ENCODE measurements at regions not wholly inside any gene's neighbourhood (a gene's known extent, or its start where the extent isn't known, plus 50 kb on each side); places are given as distances from the start of the nearest gene placed in this dataset.

GRCh38 chr3:153944084-153944483 lies 177.1 kb upstream of the ARHGEF26 start:
- Mint-ChIP-seq H3K9me3 (ENCODE audit: insufficient read depth) (no peaks in the 10 kb centered on the region), H3K4me1 (ENCODE audit: low read depth) (no peaks in the 10 kb centered on the region), H3K36me3 (ENCODE audit: low read depth) (no peaks in the 10 kb centered on the region), H3K4me3 (no peak overlapping the region), H3K27ac (no peak overlapping the region), H3K27me3 (ENCODE audit: low read depth) (no peaks in the 10 kb centered on the region)
- ATAC-seq (no peak), DNase-seq (no peak)
- ChIA-PET POLR2A (no interaction called here), CTCF (no interaction called here)

GRCh38 chr3:153951276-153951675 lies 169.9 kb upstream of the ARHGEF26 start:
- H3K4me3 Mint-ChIP-seq = no peak overlapping the region
- no peak overlapping the region for H3K27ac Mint-ChIP-seq
- CTCF ChIA-PET = no interaction called here
- no peaks in the 10 kb centered on the region for H3K9me3 Mint-ChIP-seq (ENCODE audit: insufficient read depth)
- POLR2A ChIA-PET = no interaction called here
- H3K27me3 Mint-ChIP-seq (ENCODE audit: low read depth) = no peaks in the 10 kb centered on the region
- DNase-seq (no peak), ATAC-seq (no peak)
- H3K4me1 Mint-ChIP-seq (ENCODE audit: low read depth) = no peaks in the 10 kb centered on the region
- no peaks in the 10 kb centered on the region for H3K36me3 Mint-ChIP-seq (ENCODE audit: low read depth)

GRCh38 chr3:153952091-153952490 lies 169.1 kb upstream of the ARHGEF26 start:
- no peaks in the 10 kb centered on the region for H3K27me3 Mint-ChIP-seq (ENCODE audit: low read depth)
- no peaks in the 10 kb centered on the region for H3K36me3 Mint-ChIP-seq (ENCODE audit: low read depth)
- H3K4me3 Mint-ChIP-seq = no peak overlapping the region
- no peaks in the 10 kb centered on the region for H3K4me1 Mint-ChIP-seq (ENCODE audit: low read depth)
- CTCF ChIA-PET = no interaction called here
- POLR2A ChIA-PET = no interaction called here
- no peak for DNase-seq
- H3K9me3 Mint-ChIP-seq (ENCODE audit: insufficient read depth) = no peaks in the 10 kb centered on the region
- no peak for ATAC-seq
- no peak overlapping the region for H3K27ac Mint-ChIP-seq

- H3K27ac Mint-ChIP-seq = no peak overlapping the region
- no peaks in the 10 kb centered on the region for H3K36me3 Mint-ChIP-seq (ENCODE audit: low read depth)
- H3K27me3 Mint-ChIP-seq (ENCODE audit: low read depth) = peaks cover 2% of the 10 kb centered on the region
- no peaks in the 10 kb centered on the region for H3K4me1 Mint-ChIP-seq (ENCODE audit: low read depth)
- H3K9me3 Mint-ChIP-seq (ENCODE audit: insufficient read depth) = no peaks in the 10 kb centered on the region
- no peak overlapping the region for H3K4me3 Mint-ChIP-seq
- no peak for DNase-seq
- ChIA-PET POLR2A (no interaction called here), CTCF (no interaction called here)
- ATAC-seq = no peak
Measured at GRCh38 chr3:153956613-153957012, 164.6 kb upstream of the ARHGEF26 start.

GRCh38 chr3:153957421-153957820 lies 163.8 kb upstream of the ARHGEF26 start:
- POLR2A ChIA-PET = no interaction called here
- Mint-ChIP-seq H3K4me3 (no peak overlapping the region), H3K27ac (no peak overlapping the region), H3K9me3 (ENCODE audit: insufficient read depth) (no peaks in the 10 kb centered on the region), H3K27me3 (ENCODE audit: low read depth) (peaks cover 2% of the 10 kb centered on the region), H3K4me1 (ENCODE audit: low read depth) (no peaks in the 10 kb centered on the region), H3K36me3 (ENCODE audit: low read depth) (no peaks in the 10 kb centered on the region)
- CTCF ChIA-PET = no interaction called here
- no peak for DNase-seq
- ATAC-seq = no peak

GRCh38 chr3:153958635-153959595 lies 162.3 kb upstream of the ARHGEF26 start:
- POLR2A ChIA-PET = no interaction called here
- H3K27ac Mint-ChIP-seq = no peak overlapping the region
- H3K4me1 Mint-ChIP-seq (ENCODE audit: low read depth) = no peaks in the 10 kb centered on the region
- CTCF ChIA-PET = no interaction called here
- no peaks in the 10 kb centered on the region for H3K9me3 Mint-ChIP-seq (ENCODE audit: insufficient read depth)
- no peak overlapping the region for H3K4me3 Mint-ChIP-seq
- DNase-seq (no peak), ATAC-seq (no peak)
- no peaks in the 10 kb centered on the region for H3K36me3 Mint-ChIP-seq (ENCODE audit: low read depth)
- peaks cover 2% of the 10 kb centered on the region for H3K27me3 Mint-ChIP-seq (ENCODE audit: low read depth)

GRCh38 chr3:153960458-153961074 lies 160.6 kb upstream of the ARHGEF26 start:
- no peak overlapping the region for H3K4me3 Mint-ChIP-seq
- no peaks in the 10 kb centered on the region for H3K36me3 Mint-ChIP-seq (ENCODE audit: low read depth)
- H3K9me3 Mint-ChIP-seq (ENCODE audit: insufficient read depth) = no peaks in the 10 kb centered on the region
- no peak for DNase-seq
- ATAC-seq = no peak
- POLR2A ChIA-PET = no interaction called here
- H3K27me3 Mint-ChIP-seq (ENCODE audit: low read depth) = peaks cover 2% of the 10 kb centered on the region
- no peak overlapping the region for H3K27ac Mint-ChIP-seq
- CTCF ChIA-PET = no interaction called here
- no peaks in the 10 kb centered on the region for H3K4me1 Mint-ChIP-seq (ENCODE audit: low read depth)

- ATAC-seq (no peak), DNase-seq (no peak)
- POLR2A ChIA-PET = no interaction called here
- Mint-ChIP-seq H3K36me3 (ENCODE audit: low read depth) (no peaks in the 10 kb centered on the region), H3K27ac (no peak overlapping the region), H3K4me3 (no peak overlapping the region), H3K27me3 (ENCODE audit: low read depth) (peaks cover 2% of the 10 kb centered on the region), H3K9me3 (ENCODE audit: insufficient read depth) (no peaks in the 10 kb centered on the region), H3K4me1 (ENCODE audit: low read depth) (no peaks in the 10 kb centered on the region)
- CTCF ChIA-PET = no interaction called here
Measured at GRCh38 chr3:153961494-153961893, 159.7 kb upstream of the ARHGEF26 start.

- no peaks in the 10 kb centered on the region for H3K36me3 Mint-ChIP-seq (ENCODE audit: low read depth)
- peaks cover 2% of the 10 kb centered on the region for H3K27me3 Mint-ChIP-seq (ENCODE audit: low read depth)
- H3K4me3 Mint-ChIP-seq = no peak overlapping the region
- ChIA-PET POLR2A (no interaction called here), CTCF (no interaction called here)
- H3K9me3 Mint-ChIP-seq (ENCODE audit: insufficient read depth) = no peaks in the 10 kb centered on the region
- ATAC-seq (no peak), DNase-seq (no peak)
- no peaks in the 10 kb centered on the region for H3K4me1 Mint-ChIP-seq (ENCODE audit: low read depth)
- H3K27ac Mint-ChIP-seq = no peak overlapping the region
Measured at GRCh38 chr3:153963012-153963411, 158.2 kb upstream of the ARHGEF26 start.

GRCh38 chr3:153967260-153967659 lies 153.9 kb upstream of the ARHGEF26 start:
- ChIA-PET CTCF (no interaction called here), POLR2A (no interaction called here)
- DNase-seq (no peak), ATAC-seq (no peak)
- H3K4me1 Mint-ChIP-seq (ENCODE audit: low read depth) = no peaks in the 10 kb centered on the region
- H3K4me3 Mint-ChIP-seq = no peak overlapping the region
- no peaks in the 10 kb centered on the region for H3K36me3 Mint-ChIP-seq (ENCODE audit: low read depth)
- no peak overlapping the region for H3K27ac Mint-ChIP-seq
- H3K9me3 Mint-ChIP-seq (ENCODE audit: insufficient read depth) = no peaks in the 10 kb centered on the region
- H3K27me3 Mint-ChIP-seq (ENCODE audit: low read depth) = peaks cover 2% of the 10 kb centered on the region

GRCh38 chr3:153970047-153970446 lies 151.1 kb upstream of the ARHGEF26 start:
- ChIA-PET CTCF (interaction anchor here (1.1 kb wide), 1 partner anchor 807 kb away, joined by 4 read pairs; no protein-coding TSS in a partner anchor), POLR2A (no interaction called here)
- DNase-seq = no peak
- Mint-ChIP-seq H3K36me3 (ENCODE audit: low read depth) (no peaks in the 10 kb centered on the region), H3K4me1 (ENCODE audit: low read depth) (no peaks in the 10 kb centered on the region), H3K27ac (no peak overlapping the region), H3K4me3 (no peak overlapping the region), H3K27me3 (ENCODE audit: low read depth) (peaks cover 2% of the 10 kb centered on the region), H3K9me3 (ENCODE audit: insufficient read depth) (no peaks in the 10 kb centered on the region)
- no peak for ATAC-seq

GRCh38 chr3:153970741-153971347 lies 150.3 kb upstream of the ARHGEF26 start:
- Mint-ChIP-seq H3K9me3 (ENCODE audit: insufficient read depth) (no peaks in the 10 kb centered on the region), H3K36me3 (ENCODE audit: low read depth) (no peaks in the 10 kb centered on the region), H3K4me1 (ENCODE audit: low read depth) (no peaks in the 10 kb centered on the region), H3K4me3 (no peak overlapping the region), H3K27ac (no peak overlapping the region), H3K27me3 (ENCODE audit: low read depth) (peaks cover 2% of the 10 kb centered on the region)
- POLR2A ChIA-PET = no interaction called here
- ATAC-seq = no peak
- CTCF ChIA-PET = interaction anchor here (1.1 kb wide), 1 partner anchor 808 kb away, joined by 4 read pairs; no protein-coding TSS in a partner anchor
- DNase-seq = no peak

Data from activated CD8-positive, alpha-beta T cell treated with anti-CD3 and anti-CD28 coated beads, Interleukin-2, amount 10 ng/mL, durations not matched to agents 7 days and 5 days (primary cell).